Osteocyte (in vitro differentiated cells): ENCODE measurements at regions not wholly inside any gene's neighbourhood (a gene's known extent, or its start where the extent isn't known, plus 50 kb on each side); places are given as distances from the start of the nearest gene placed in this dataset.

ENCODE experiments used
- DNase-seq: peaks from one replicate; pipeline ENCODE4 v3.0.0; 2021; ENCODE audit warnings: mixed read lengths; ENCODE audit not compliant: unreplicated experiment; ENCODE audit errors: extremely low spot score
- H3K27ac Mint-ChIP-seq: one replicate; pipeline ENCODE4 v1.8.0; 2021; ENCODE audit warnings: mild to moderate bottlenecking, mixed read lengths; ENCODE audit not compliant: unreplicated experiment
- H3K27me3 Mint-ChIP-seq: one replicate; pipeline ENCODE4 v1.8.0; 2021; ENCODE audit warnings: mixed read lengths; ENCODE audit not compliant: unreplicated experiment
- H3K36me3 Mint-ChIP-seq: one replicate; pipeline ENCODE4 v1.8.0; 2021; ENCODE audit warnings: mixed read lengths; ENCODE audit not compliant: unreplicated experiment
- H3K4me1 Mint-ChIP-seq: one replicate; pipeline ENCODE4 v1.8.0; 2021; ENCODE audit warnings: mixed read lengths; ENCODE audit not compliant: unreplicated experiment
- H3K4me3 Mint-ChIP-seq: one replicate; pipeline ENCODE4 v1.8.0; 2021; ENCODE audit warnings: mild to moderate bottlenecking, moderate library complexity, mixed read lengths; ENCODE audit not compliant: unreplicated experiment
- H3K9me3 Mint-ChIP-seq: one replicate; pipeline ENCODE4 v1.8.0; 2021; ENCODE audit warnings: mixed read lengths; ENCODE audit not compliant: unreplicated experiment
- CTCF ChIP-seq: fragments of 200-600 bp; sonication (generic); IDR thresholded peaks from 2 replicates; pipeline ENCODE4 v1.5.0; 2021; ENCODE audit warnings: antibody characterized with exemption, mild to moderate bottlenecking, moderate library complexity

- no peak overlapping the region for H3K27ac Mint-ChIP-seq
- H3K27me3 Mint-ChIP-seq = no peaks in the 10 kb centered on the region
- no peaks in the 10 kb centered on the region for H3K36me3 Mint-ChIP-seq
- no peaks in the 10 kb centered on the region for H3K9me3 Mint-ChIP-seq
- DNase-seq = peak; percentile 27
- TF ChIP-seq CTCF = no peak
- no peak overlapping the region for H3K4me3 Mint-ChIP-seq
- H3K4me1 Mint-ChIP-seq = no peaks in the 10 kb centered on the region
These were observed 69.3 kb downstream of the MIS18A start for GRCh38 chr21:32209580-32209979.

GRCh38 chr21:32207406-32207716, 71.5 kb downstream of the MIS18A start:
- Mint-ChIP-seq H3K4me3 (no peak overlapping the region), H3K27ac (no peak overlapping the region), H3K36me3 (no peaks in the 10 kb centered on the region), H3K9me3 (no peaks in the 10 kb centered on the region), H3K4me1 (no peaks in the 10 kb centered on the region), H3K27me3 (no peaks in the 10 kb centered on the region)
- TF ChIP-seq CTCF = no peak
- DNase-seq = peak; percentile 23

GRCh38 chr21:32206631-32207405, 72.0 kb downstream of the MIS18A start:
- TF ChIP-seq CTCF = no peak

GRCh38 chr21:32203877-32204480, 74.9 kb downstream of the MIS18A start:
- peak; percentile 65 for DNase-seq
- Mint-ChIP-seq H3K27me3 (no peaks in the 10 kb centered on the region), H3K4me3 (no peak overlapping the region), H3K9me3 (no peaks in the 10 kb centered on the region), H3K4me1 (no peaks in the 10 kb centered on the region), H3K27ac (no peak overlapping the region), H3K36me3 (no peaks in the 10 kb centered on the region)
- no peak for TF ChIP-seq CTCF

More at GRCh38 chr21:32206631-32207405, 72.0 kb downstream of the MIS18A start:
- no peaks in the 10 kb centered on the region for H3K36me3 Mint-ChIP-seq
- no peaks in the 10 kb centered on the region for H3K27me3 Mint-ChIP-seq
- H3K4me1 Mint-ChIP-seq = no peaks in the 10 kb centered on the region
- no peak overlapping the region for H3K4me3 Mint-ChIP-seq
- no peaks in the 10 kb centered on the region for H3K9me3 Mint-ChIP-seq
- no peak overlapping the region for H3K27ac Mint-ChIP-seq
- DNase-seq = peak; percentile 59

- H3K4me3 Mint-ChIP-seq = no peak overlapping the region
- no peak for TF ChIP-seq CTCF
- DNase-seq = peak; percentile 15
- H3K36me3 Mint-ChIP-seq = no peaks in the 10 kb centered on the region
- no peaks in the 10 kb centered on the region for H3K27me3 Mint-ChIP-seq
- no peak overlapping the region for H3K27ac Mint-ChIP-seq
- H3K4me1 Mint-ChIP-seq = no peaks in the 10 kb centered on the region
- no peaks in the 10 kb centered on the region for H3K9me3 Mint-ChIP-seq
These were observed 78.8 kb downstream of the MIS18A start for GRCh38 chr21:32200029-32200428.
